Thyroid gland (tissue), 4 donors: ENCODE measurements at regions not wholly inside any gene's neighbourhood (a gene's known extent, or its start where the extent isn't known, plus 50 kb on each side); places are given as distances from the start of the nearest gene placed in this dataset.

Experiments
- DNase-seq, 2 donors: peaks; one replicate each; pipeline ENCODE4 v3.0.0-alpha.2; 2019
- H3K27ac ChIP-seq, 3 donors: fragments of 200-600 bp; sonication (generic); 1 replicate in 2 of 3; 2 replicates in 1 of 3; pipeline ENCODE4 v1.5.1; 2016 to 2019; ENCODE audit warnings: mild to moderate bottlenecking in 1 of 3, moderate library complexity in 1 of 3
- H3K27me3 ChIP-seq: fragments of 200-600 bp; sonication (generic); one replicate; pipeline ENCODE4 v1.5.1; 2019
- H3K36me3 ChIP-seq, 2 donors: fragments of 200-600 bp; sonication (generic); one replicate each; pipeline ENCODE4 v1.5.1; 2016 to 2019
- H3K4me1 ChIP-seq, 2 donors: fragments of 200-600 bp; sonication (generic); one replicate each; pipeline ENCODE4 v1.5.1; 2017 to 2019
- H3K4me3 ChIP-seq, 3 donors: fragments of 200-600 bp; sonication (generic); replicated peaks in 1 of 3; 1 replicate in 2 of 3; 2 replicates in 1 of 3; pipeline ENCODE4 v1.5.1; 2016; ENCODE audit warnings: mild to moderate bottlenecking in 1 of 3
- H3K9me3 ChIP-seq: fragments of 200-600 bp; sonication (generic); one replicate; pipeline ENCODE4 v1.5.1; 2017
- CTCF ChIP-seq, 6 experiments: fragments of 200-600 bp in 3 of 6; fragments of 450-650 bp in 3 of 6; sonication (generic) in 3 of 6; IDR thresholded peaks; one replicate each; pipeline ENCODE4 v1.5.1; 2016 to 2019; ENCODE audit warnings: antibody characterized with exemption in 6 of 6, mild to moderate bottlenecking in 2 of 6, inconsistent platforms in 1 of 6, moderate library complexity in 1 of 6
- POLR2A ChIP-seq, 2 donors: fragments of 450-650 bp; IDR thresholded peaks; one replicate each; pipeline ENCODE4 v1.6.1; 2017; ENCODE audit warnings: antibody characterized with exemption in 2 of 2, mild to moderate bottlenecking in 2 of 2, moderate library complexity in 1 of 2
- WGBS, 2 donors: methylation state at CpG; one replicate each; pipeline ENCODE4 v1.1.5; 2017; 5-methylcytosine and 5-hydroxymethylcytosine counted together
- intact Hi-C: fragments of 100-400 bp; cut with DNase I; formaldehyde crosslinking; loops from one replicate; pipeline ENCODE4 v1.15.1; 2023

- Histone ChIP-seq H3K27ac (no peak overlapping the region), H3K36me3 (no peaks in the 10 kb centered on the region), H3K4me1 (no peaks in the 10 kb centered on the region), H3K27me3 (no peaks in the 10 kb centered on the region), H3K9me3 (no peaks in the 10 kb centered on the region), H3K4me3 (no peak overlapping the region)
- intact Hi-C loops = no loop called here
- no peak for TF ChIP-seq CTCF (IDR thresholded peaks at IDR 0.05)
- TF ChIP-seq POLR2A (IDR thresholded peaks at IDR 0.05) = no peak
- 94 to 96% methylated on average over 5 of the region's 5 CpGs for WGBS, 2 donors
- no peak for DNase-seq
These were observed 258.8 kb upstream of the NUDT12 start for GRCh38 chr5:103821361-103821760.

GRCh38 chr5:103808464-103809106 lies 246.0 kb upstream of the NUDT12 start:
- no peak overlapping the region for H3K4me3 ChIP-seq
- no peaks in the 10 kb centered on the region for H3K9me3 ChIP-seq
- H3K27ac ChIP-seq = no peak overlapping the region
- TF ChIP-seq CTCF (IDR thresholded peaks at IDR 0.05) = peak; percentile 44 to 85 (median 76)
- TF ChIP-seq POLR2A (IDR thresholded peaks at IDR 0.05) = no peak
- peak; percentile 11 to 28 for DNase-seq
- intact Hi-C loops = no loop called here
- no peaks in the 10 kb centered on the region for H3K4me1 ChIP-seq
- no peaks in the 10 kb centered on the region for H3K36me3 ChIP-seq
- no peaks in the 10 kb centered on the region for H3K27me3 ChIP-seq
- 35 to 48% methylated on average over 3 of the region's 3 CpGs for WGBS, 2 donors

GRCh38 chr5:103804711-103805110 lies 242.1 kb upstream of the NUDT12 start:
- DNase-seq = no peak
- H3K4me3 ChIP-seq = no peak overlapping the region
- peaks cover 0 to 5% of the 10 kb centered on the region in 2 donors for H3K4me1 ChIP-seq
- H3K9me3 ChIP-seq = no peaks in the 10 kb centered on the region
- WGBS, 2 donors = 78 to 84% methylated on average over 2 of the region's 2 CpGs
- H3K27ac ChIP-seq = no peak overlapping the region
- intact Hi-C loops = no loop called here
- H3K27me3 ChIP-seq = no peaks in the 10 kb centered on the region
- no peak for TF ChIP-seq POLR2A (IDR thresholded peaks at IDR 0.05)
- no peak for TF ChIP-seq CTCF (IDR thresholded peaks at IDR 0.05)
- H3K36me3 ChIP-seq = no peaks in the 10 kb centered on the region

DNA sequence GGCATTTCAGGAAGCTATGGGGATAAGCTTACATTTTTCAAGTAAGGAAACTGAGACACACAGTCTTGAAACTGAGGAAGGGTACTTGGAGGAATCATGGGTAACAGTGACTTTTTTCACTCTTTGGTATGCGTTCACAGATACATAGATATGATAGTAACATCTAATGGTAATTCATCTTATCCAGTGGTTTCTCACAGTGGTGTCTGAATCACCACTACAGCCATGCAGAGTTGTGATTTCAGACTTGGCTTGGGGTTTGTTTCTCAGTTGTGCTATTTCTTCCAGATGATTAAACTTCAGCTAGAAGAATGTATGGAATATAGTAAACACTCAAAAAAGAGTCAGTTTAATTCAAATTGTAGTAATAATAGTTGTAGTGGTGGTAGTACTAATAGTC lies 239.1 kb upstream of the NUDT12 start:
- intact Hi-C loops = no loop called here
- 78 to 91% methylated on average over 1 of the region's 1 CpG for WGBS, 2 donors
- TF ChIP-seq POLR2A (IDR thresholded peaks at IDR 0.05) (no peak), CTCF (IDR thresholded peaks at IDR 0.05) (no peak)

DNA sequence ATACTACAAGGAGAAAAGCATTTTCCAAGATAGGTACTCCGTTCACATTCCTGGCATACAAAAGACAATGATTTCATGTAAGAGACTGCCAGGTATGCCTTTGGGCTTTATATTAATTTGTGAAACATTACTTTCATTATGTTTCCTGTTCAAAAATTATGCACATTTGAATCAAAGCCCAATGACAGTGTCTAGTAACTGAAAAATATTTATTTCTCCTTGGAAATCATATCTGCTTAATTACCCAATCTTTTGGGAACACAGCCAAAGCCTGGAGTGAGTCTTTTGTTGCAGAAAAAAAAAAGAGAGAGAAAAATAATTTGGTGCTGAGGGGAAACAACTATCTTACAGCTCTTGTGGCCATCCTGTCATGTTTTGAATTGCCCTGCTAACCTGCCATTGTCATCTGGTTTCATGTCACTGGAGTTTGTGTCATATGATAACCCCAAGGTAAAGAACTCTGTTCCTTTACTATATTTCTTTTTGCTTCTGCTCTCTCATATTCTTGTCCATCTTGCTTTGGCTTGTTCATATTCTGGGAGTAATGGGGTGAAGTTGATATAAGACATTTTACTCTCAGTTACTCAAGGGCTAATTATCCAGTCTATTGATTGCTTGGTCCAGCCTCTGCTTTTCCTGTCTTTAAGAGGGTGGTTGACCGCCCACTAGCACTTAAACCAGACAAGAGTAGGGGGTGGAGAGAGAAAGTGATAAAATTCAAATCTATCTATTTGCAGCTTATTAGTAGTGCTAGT lies 238.3 kb upstream of the NUDT12 start:
- H3K36me3 ChIP-seq = no peaks in the 10 kb centered on the region
- peaks cover 0 to 5% of the 10 kb centered on the region in 2 donors for H3K4me1 ChIP-seq
- no peaks in the 10 kb centered on the region for H3K9me3 ChIP-seq
- H3K4me3 ChIP-seq = no peak overlapping the region
- TF ChIP-seq POLR2A (IDR thresholded peaks at IDR 0.05) (no peak), CTCF (IDR thresholded peaks at IDR 0.05) (no peak)
- 46 to 49% methylated on average over 2 of the region's 2 CpGs for WGBS, 2 donors
- no peaks in the 10 kb centered on the region for H3K27me3 ChIP-seq
- DNase-seq = no peak
- H3K27ac ChIP-seq = no peak overlapping the region
- intact Hi-C loops = no loop called here

More for the DNA sequence above, 239.1 kb upstream of the NUDT12 start:
- DNase-seq = no peak
- H3K36me3 ChIP-seq = no peaks in the 10 kb centered on the region
- H3K9me3 ChIP-seq = no peaks in the 10 kb centered on the region
- no peak overlapping the region for H3K27ac ChIP-seq
- no peak overlapping the region for H3K4me3 ChIP-seq
- peaks cover 0 to 5% of the 10 kb centered on the region in 2 donors for H3K4me1 ChIP-seq
- H3K27me3 ChIP-seq = no peaks in the 10 kb centered on the region
